Fibroblast of skin of back (primary cell): ENCODE measurements at regions not wholly inside any gene's neighbourhood (a gene's known extent, or its start where the extent isn't known, plus 50 kb on each side); places are given as distances from the start of the nearest gene placed in this dataset.

ENCODE experiments used
- DNase-seq: peaks from one replicate; pipeline ENCODE4 v3.0.0-alpha.2; 2013

GRCh38 chr21:36555199-36555800 is 75.4 kb upstream of the CLDN14 start:
- no peak for DNase-seq

GRCh38 chr21:36557316-36557715 is 77.4 kb upstream of the CLDN14 start:
- DNase-seq, result no peak

GRCh38 chr21:36560933-36561575 is 81.1 kb upstream of the CLDN14 start:
- DNase-seq, result no peak

GRCh38 chr21:36563341-36563926 is 83.5 kb upstream of the CLDN14 start:
- no peak for DNase-seq

- no peak for DNase-seq
Observed at GRCh38 chr21:36564647-36565046, 84.7 kb upstream of the CLDN14 start.

- no peak for DNase-seq
Observed at GRCh38 chr21:36565540-36565939, 85.6 kb upstream of the CLDN14 start.

- DNase-seq, result no peak
Observed at GRCh38 chr21:36566644-36567043, 86.7 kb upstream of the CLDN14 start.

GRCh38 chr21:36567216-36567885 is 87.4 kb upstream of the CLDN14 start:
- DNase-seq, result no peak

- no peak for DNase-seq
Observed at GRCh38 chr21:36569511-36569910, 89.6 kb upstream of the CLDN14 start.

GRCh38 chr21:36571556-36571955 is 91.6 kb upstream of the CLDN14 start:
- DNase-seq, result no peak

GRCh38 chr21:36572039-36572438 is 92.1 kb upstream of the CLDN14 start:
- DNase-seq, result no peak

- no peak for DNase-seq
Observed at GRCh38 chr21:36575306-36575705, 95.4 kb upstream of the CLDN14 start.

- no peak for DNase-seq
Observed at GRCh38 chr21:36576441-36576840, 96.5 kb upstream of the CLDN14 start.

- DNase-seq, result no peak
Observed at GRCh38 chr21:36579898-36580297, 100.0 kb upstream of the CLDN14 start.

GRCh38 chr21:36582271-36582670 is 102.3 kb upstream of the CLDN14 start:
- DNase-seq, result no peak

GRCh38 chr21:36583591-36583990 is 103.7 kb upstream of the CLDN14 start:
- DNase-seq, result no peak

GRCh38 chr21:36584980-36585940 is 105.3 kb upstream of the CLDN14 start:
- DNase-seq, result no peak

- no peak for DNase-seq
Observed at GRCh38 chr21:36587388-36587787, 107.5 kb upstream of the CLDN14 start.

- DNase-seq, result peak; percentile 42
Observed at GRCh38 chr21:36589352-36589971, 109.5 kb upstream of the SIM2 start.

- DNase-seq, result no peak
Observed at GRCh38 chr21:36591326-36591970, 107.5 kb upstream of the SIM2 start.

- DNase-seq, result no peak
Observed at GRCh38 chr21:36596174-36596573, 102.7 kb upstream of the SIM2 start.

- DNase-seq, result no peak
Observed at GRCh38 chr21:36601362-36601761, 97.6 kb upstream of the SIM2 start.
